ENCODE measurements at regions not wholly inside any gene's neighbourhood (a gene's known extent, or its start where the extent isn't known, plus 50 kb on each side); places are given as distances from the start of the nearest gene placed in this dataset.

DNA sequence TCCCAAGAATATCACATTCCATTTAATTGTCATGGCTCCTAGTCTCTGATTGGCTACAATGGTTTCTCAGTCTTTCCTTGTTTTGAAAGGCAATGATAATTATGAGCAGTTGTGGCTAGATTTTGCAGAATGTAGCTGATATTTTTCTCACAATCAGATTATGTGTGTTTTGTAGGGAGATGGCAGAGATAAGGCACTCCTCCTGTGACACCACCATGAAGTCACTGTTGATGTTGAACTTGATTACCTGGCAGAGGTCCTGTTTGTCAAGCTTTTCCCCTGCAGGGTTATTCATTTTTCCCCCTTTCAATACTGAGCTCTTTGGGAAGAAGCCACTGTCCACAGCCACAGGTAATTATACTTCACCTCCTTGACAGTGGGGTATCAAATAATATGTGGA lies 602.9 kb upstream of the PFKP start:
- H3K36me3 Mint-ChIP-seq, result no peaks in the 10 kb centered on the region
- no peak overlapping the region for H3K27ac Mint-ChIP-seq
- H3K9me3 Mint-ChIP-seq, result peaks cover 14% of the 10 kb centered on the region
- no peaks in the 10 kb centered on the region for H3K4me1 Mint-ChIP-seq (ENCODE audit: unreplicated experiment)
- no peaks in the 10 kb centered on the region for H3K27me3 Mint-ChIP-seq
- H3K4me3 Mint-ChIP-seq, result no peak overlapping the region
- TF ChIP-seq, protein P1, sequence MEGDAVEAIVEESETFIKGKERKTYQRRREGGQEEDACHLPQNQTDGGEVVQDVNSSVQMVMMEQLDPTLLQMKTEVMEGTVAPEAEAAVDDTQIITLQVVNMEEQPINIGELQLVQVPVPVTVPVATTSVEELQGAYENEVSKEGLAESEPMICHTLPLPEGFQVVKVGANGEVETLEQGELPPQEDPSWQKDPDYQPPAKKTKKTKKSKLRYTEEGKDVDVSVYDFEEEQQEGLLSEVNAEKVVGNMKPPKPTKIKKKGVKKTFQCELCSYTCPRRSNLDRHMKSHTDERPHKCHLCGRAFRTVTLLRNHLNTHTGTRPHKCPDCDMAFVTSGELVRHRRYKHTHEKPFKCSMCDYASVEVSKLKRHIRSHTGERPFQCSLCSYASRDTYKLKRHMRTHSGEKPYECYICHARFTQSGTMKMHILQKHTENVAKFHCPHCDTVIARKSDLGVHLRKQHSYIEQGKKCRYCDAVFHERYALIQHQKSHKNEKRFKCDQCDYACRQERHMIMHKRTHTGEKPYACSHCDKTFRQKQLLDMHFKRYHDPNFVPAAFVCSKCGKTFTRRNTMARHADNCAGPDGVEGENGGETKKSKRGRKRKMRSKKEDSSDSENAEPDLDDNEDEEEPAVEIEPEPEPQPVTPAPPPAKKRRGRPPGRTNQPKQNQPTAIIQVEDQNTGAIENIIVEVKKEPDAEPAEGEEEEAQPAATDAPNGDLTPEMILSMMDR (conservative IDR thresholded peaks at IDR 0.05), result no peak
- DNase-seq (ENCODE audit: extremely low spot score, unreplicated experiment), result no peak

DNA sequence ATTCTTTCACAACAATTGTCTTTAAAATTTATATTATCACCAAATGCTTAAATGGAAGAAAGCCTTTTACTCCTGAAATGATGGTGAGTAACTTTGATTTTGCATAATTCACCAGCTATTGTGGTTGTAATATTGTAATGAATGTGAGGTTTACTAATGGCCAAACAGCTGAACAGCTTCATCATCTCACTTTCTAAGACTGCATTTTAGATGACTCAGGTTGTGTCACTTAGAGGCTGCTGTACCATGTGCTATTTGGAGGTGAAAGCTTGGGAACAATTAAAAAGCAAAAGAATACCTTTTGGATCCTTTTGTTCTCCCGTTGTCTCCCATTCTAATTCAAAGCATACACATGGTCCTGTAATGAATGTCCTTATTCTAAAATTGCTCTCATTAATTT lies 604.0 kb upstream of the PFKP start:
- no peaks in the 10 kb centered on the region for H3K36me3 Mint-ChIP-seq
- H3K9me3 Mint-ChIP-seq, result peaks cover 14% of the 10 kb centered on the region
- no peaks in the 10 kb centered on the region for H3K4me1 Mint-ChIP-seq (ENCODE audit: unreplicated experiment)
- H3K4me3 Mint-ChIP-seq, result no peak overlapping the region
- no peaks in the 10 kb centered on the region for H3K27me3 Mint-ChIP-seq
- DNase-seq (ENCODE audit: extremely low spot score, unreplicated experiment), result no peak
- TF ChIP-seq, protein P1 (conservative IDR thresholded peaks at IDR 0.05), result no peak
- no peak overlapping the region for H3K27ac Mint-ChIP-seq

DNA sequence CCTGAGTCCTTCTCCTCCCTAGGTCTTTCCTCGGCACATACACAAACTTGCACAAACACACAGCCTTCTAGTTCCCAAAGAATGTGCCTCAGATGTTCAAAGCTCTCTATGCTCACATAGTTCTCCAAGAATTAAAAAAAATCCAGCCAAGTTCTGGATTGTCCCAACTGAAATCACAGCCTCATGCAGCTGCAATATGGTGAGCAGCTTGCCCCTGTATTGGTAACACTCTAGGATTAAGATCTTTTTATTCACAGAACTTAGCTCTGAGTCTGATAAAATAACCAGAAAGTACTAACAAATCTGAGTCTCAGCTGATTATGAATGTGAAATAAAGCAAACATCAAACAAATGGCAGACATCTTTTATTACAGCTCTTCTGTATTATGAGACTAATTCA lies 604.8 kb upstream of the PFKP start:
- peaks cover under 1% of the 10 kb centered on the region for H3K4me1 Mint-ChIP-seq (ENCODE audit: unreplicated experiment)

DNA sequence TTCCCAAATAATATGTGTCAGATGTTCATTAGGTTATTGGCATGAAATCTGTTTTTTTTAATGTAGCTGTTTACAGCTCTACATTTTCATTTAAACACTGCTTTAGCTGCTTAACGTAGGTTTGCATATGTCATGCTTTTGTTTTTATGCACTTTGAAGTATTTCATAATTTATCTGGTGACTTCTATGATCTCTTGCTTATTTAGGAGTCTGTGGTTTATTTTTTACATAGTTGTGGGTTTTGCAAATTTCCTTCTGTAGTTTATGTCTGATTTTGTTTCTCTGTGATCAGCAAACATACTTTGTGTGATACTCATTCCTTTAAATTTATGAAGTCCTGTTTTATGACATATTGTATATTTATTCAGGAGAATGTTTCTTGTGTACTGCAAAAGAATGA lies 606.5 kb upstream of the PFKP start:
- Mint-ChIP-seq H3K27me3 (peaks cover 5% of the 10 kb centered on the region), H3K36me3 (no peaks in the 10 kb centered on the region), H3K4me3 (no peak overlapping the region), H3K9me3 (peaks cover 11% of the 10 kb centered on the region), H3K27ac (no peak overlapping the region), H3K4me1 (ENCODE audit: unreplicated experiment) (peaks cover 5% of the 10 kb centered on the region)
- DNase-seq (ENCODE audit: extremely low spot score, unreplicated experiment), result no peak
- TF ChIP-seq, protein P1 (conservative IDR thresholded peaks at IDR 0.05), result no peak

More for the DNA sequence above, 604.8 kb upstream of the PFKP start:
- Mint-ChIP-seq H3K36me3 (no peaks in the 10 kb centered on the region), H3K9me3 (peaks cover 14% of the 10 kb centered on the region), H3K4me3 (no peak overlapping the region), H3K27me3 (peaks cover under 1% of the 10 kb centered on the region), H3K27ac (no peak overlapping the region)
- TF ChIP-seq, protein P1 (conservative IDR thresholded peaks at IDR 0.05), result no peak
- DNase-seq (ENCODE audit: extremely low spot score, unreplicated experiment), result no peak

DNA sequence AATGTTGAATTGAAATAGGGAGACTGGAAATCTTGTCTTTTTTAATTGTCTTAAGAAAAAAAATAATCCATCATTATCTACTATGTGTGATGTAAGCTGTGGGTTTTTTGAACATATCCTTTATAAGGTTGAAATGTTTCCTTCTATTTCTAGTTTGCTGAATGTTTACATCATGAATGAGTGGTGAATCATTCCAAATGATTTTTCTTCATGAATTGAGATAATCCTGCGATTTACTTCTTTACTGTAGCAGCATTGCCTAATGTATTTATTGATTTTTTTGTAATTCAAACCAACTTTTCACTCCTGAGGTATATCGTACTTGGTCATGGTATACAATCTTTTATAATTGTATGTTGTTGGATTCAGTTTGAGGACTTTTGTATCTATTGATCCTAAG lies 607.6 kb upstream of the PFKP start:
- H3K4me3 Mint-ChIP-seq, result no peak overlapping the region
- TF ChIP-seq, protein P1 (conservative IDR thresholded peaks at IDR 0.05), result no peak
- H3K9me3 Mint-ChIP-seq, result peaks cover 6% of the 10 kb centered on the region
- H3K27me3 Mint-ChIP-seq, result peaks cover 10% of the 10 kb centered on the region
- no peak for DNase-seq (ENCODE audit: extremely low spot score, unreplicated experiment)
- H3K27ac Mint-ChIP-seq, result no peak overlapping the region
- peaks cover 5% of the 10 kb centered on the region for H3K4me1 Mint-ChIP-seq (ENCODE audit: unreplicated experiment)
- no peaks in the 10 kb centered on the region for H3K36me3 Mint-ChIP-seq

DNA sequence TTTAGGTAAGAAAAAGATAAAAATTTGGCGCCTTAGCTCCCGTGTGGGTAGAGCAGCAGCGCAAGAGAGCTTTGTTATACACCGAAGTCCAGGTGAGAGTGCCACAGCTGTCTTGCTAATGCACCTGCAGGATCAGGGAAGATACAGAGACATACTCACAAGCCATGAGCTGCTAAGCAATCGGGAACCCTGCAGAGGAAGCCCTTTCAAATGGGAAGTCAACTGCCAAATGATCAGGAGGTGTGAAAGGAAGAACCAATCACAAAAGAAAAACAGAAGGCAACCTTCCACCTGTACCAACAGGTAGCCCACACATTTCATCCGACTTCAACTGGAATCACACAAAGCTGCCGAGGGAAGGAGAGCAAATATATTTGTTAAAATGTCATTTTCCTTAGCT lies 610.5 kb upstream of the PFKP start:
- DNase-seq (ENCODE audit: extremely low spot score, unreplicated experiment), result no peak
- TF ChIP-seq, protein P1 (conservative IDR thresholded peaks at IDR 0.05), result no peak

More for the DNA sequence above, 610.5 kb upstream of the PFKP start:
- Mint-ChIP-seq H3K27me3 (peaks cover 10% of the 10 kb centered on the region), H3K27ac (no peak overlapping the region), H3K4me1 (ENCODE audit: unreplicated experiment) (peaks cover 5% of the 10 kb centered on the region), H3K9me3 (peaks cover 6% of the 10 kb centered on the region), H3K36me3 (no peaks in the 10 kb centered on the region), H3K4me3 (no peak overlapping the region)
